NB4 (cell line): ENCODE measurements at regions not wholly inside any gene's neighbourhood (a gene's known extent, or its start where the extent isn't known, plus 50 kb on each side); places are given as distances from the start of the nearest gene placed in this dataset.

ENCODE experiments used
- CTCF ChIP-seq: IDR thresholded peaks from one replicate; pipeline ENCODE4 v1.5.1; 2012; ENCODE audit warnings: low read depth, low read length
- MAX ChIP-seq: IDR thresholded peaks from 2 replicates; pipeline ENCODE4 v1.6.1; 2011; ENCODE audit warnings: low read depth, low read length
- POLR2A ChIP-seq: IDR thresholded peaks from 2 replicates; pipeline ENCODE4 v1.6.1; 2011; ENCODE audit warnings: mild to moderate bottlenecking; ENCODE audit not compliant: insufficient read length; ENCODE audit errors: extremely low read depth

GRCh38 chr14:51465486-51465885, 186.2 kb upstream of the FRMD6 start:
- TF ChIP-seq CTCF: no peak
- no peak for TF ChIP-seq MAX
- no peak for TF ChIP-seq POLR2A
